ENCODE measurements at regions not wholly inside any gene's neighbourhood (a gene's known extent, or its start where the extent isn't known, plus 50 kb on each side); places are given as distances from the start of the nearest gene placed in this dataset.

DNA sequence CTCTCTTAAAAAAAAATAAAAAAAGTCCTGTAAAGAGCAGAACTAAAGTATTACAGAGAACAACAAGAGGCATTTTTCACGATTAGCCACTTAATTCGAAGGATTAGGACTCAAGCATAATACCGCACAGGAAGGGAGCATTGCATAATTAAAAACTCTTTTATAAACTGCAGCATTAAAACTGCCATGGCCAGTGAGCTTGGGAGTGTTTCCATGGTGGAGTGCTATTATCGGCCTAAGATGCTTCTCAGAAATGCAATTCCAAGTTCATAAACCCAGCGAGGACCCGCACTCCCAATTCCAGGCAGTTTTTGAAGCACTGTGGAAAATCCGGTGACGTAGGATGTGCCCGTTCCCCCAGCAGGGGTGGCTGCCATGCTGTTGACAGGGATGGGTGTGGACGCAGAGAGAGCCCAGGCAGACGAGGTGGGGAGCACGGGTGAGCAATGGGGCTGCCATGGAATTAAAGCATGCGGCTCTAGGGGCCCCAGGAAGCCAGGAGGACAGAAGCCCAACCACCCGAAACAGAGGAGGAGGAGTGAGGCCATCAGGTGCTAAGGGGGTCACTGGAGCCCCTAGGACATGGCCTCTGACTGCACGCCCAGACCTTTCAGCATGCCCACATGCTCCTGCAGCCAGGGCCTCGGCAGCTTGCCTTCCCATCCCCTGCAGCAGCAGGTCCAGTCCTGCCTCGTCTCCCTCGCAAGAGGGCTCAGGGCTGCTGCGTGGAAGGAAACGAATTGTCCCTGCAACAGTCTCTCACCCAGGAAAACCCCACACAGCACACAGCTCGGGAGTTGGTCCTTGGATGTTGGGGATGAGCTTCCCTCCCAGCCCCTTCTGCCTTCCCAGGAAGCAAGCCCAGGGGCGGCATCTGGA, 233.4 kb downstream of the NDUFA10 start:
- no peaks in the 10 kb centered on the region for H3K4me1 Mint-ChIP-seq (ENCODE audit: low read depth)
- H3K27ac Mint-ChIP-seq, result no peak overlapping the region
- intact Hi-C loops (cut with micrococcal nuclease), result no loop called here
- H3K27me3 Mint-ChIP-seq (ENCODE audit: insufficient read depth), result peaks cover 2% of the 10 kb centered on the region
- H3K4me3 Mint-ChIP-seq, result no peak overlapping the region
- no peaks in the 10 kb centered on the region for H3K9me3 Mint-ChIP-seq
- no peak for DNase-seq (ENCODE audit: low spot score)
- no peaks in the 10 kb centered on the region for H3K36me3 Mint-ChIP-seq (ENCODE audit: low read depth)

GRCh38 chr2:239790721-239791120, 234.4 kb downstream of the NDUFA10 start:
- H3K27me3 Mint-ChIP-seq (ENCODE audit: insufficient read depth), result peaks cover 10% of the 10 kb centered on the region
- no peaks in the 10 kb centered on the region for H3K4me1 Mint-ChIP-seq (ENCODE audit: low read depth)
- no peak overlapping the region for H3K4me3 Mint-ChIP-seq
- no peak for DNase-seq (ENCODE audit: low spot score)
- intact Hi-C loops (cut with micrococcal nuclease), result no loop called here
- H3K9me3 Mint-ChIP-seq, result no peaks in the 10 kb centered on the region
- no peak overlapping the region for H3K27ac Mint-ChIP-seq
- no peaks in the 10 kb centered on the region for H3K36me3 Mint-ChIP-seq (ENCODE audit: low read depth)

DNA sequence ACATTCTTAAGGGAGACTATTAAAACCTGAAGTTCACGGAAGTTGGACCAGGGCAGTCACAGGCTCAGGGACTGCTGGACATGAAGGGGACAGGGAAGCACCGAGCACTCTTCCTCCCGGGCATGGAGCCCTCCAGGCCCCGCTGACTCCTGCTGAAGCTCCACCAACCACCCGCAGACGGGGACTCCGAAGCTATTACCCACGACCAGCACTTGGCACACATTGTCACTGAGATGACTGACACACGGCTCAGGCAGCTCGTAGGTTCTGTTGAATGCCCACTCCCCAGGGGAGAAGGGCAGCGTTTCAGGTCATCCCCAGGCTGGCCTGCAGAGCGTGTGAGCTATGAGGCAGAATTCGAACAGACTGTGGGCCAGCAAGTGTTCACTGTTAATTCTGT, 234.8 kb downstream of the NDUFA10 start:
- H3K4me3 Mint-ChIP-seq, result no peak overlapping the region
- H3K27me3 Mint-ChIP-seq (ENCODE audit: insufficient read depth), result peaks cover 13% of the 10 kb centered on the region
- no peak overlapping the region for H3K27ac Mint-ChIP-seq
- no peaks in the 10 kb centered on the region for H3K9me3 Mint-ChIP-seq
- H3K4me1 Mint-ChIP-seq (ENCODE audit: low read depth), result no peaks in the 10 kb centered on the region
- H3K36me3 Mint-ChIP-seq (ENCODE audit: low read depth), result no peaks in the 10 kb centered on the region
- no peak for DNase-seq (ENCODE audit: low spot score)
- intact Hi-C loops (cut with micrococcal nuclease), result no loop called here

- H3K27me3 Mint-ChIP-seq (ENCODE audit: insufficient read depth), result peaks cover 15% of the 10 kb centered on the region
- no peaks in the 10 kb centered on the region for H3K9me3 Mint-ChIP-seq
- no peak overlapping the region for H3K27ac Mint-ChIP-seq
- H3K36me3 Mint-ChIP-seq (ENCODE audit: low read depth), result no peaks in the 10 kb centered on the region
- intact Hi-C loops (cut with micrococcal nuclease), result no loop called here
- no peak for DNase-seq (ENCODE audit: low spot score)
- no peaks in the 10 kb centered on the region for H3K4me1 Mint-ChIP-seq (ENCODE audit: low read depth)
- no peak overlapping the region for H3K4me3 Mint-ChIP-seq
Observed at GRCh38 chr2:239789711-239790110, 235.4 kb downstream of the NDUFA10 start.

GRCh38 chr2:239788576-239789098, 236.5 kb downstream of the NDUFA10 start:
- Mint-ChIP-seq H3K27me3 (ENCODE audit: insufficient read depth) (peaks cover 16% of the 10 kb centered on the region), H3K27ac (no peak overlapping the region), H3K4me3 (no peak overlapping the region), H3K9me3 (no peaks in the 10 kb centered on the region), H3K4me1 (ENCODE audit: low read depth) (no peaks in the 10 kb centered on the region), H3K36me3 (ENCODE audit: low read depth) (no peaks in the 10 kb centered on the region)
- intact Hi-C loops (cut with micrococcal nuclease), result no loop called here
- no peak for DNase-seq (ENCODE audit: low spot score)

GRCh38 chr2:239787538-239788050, 237.5 kb downstream of the NDUFA10 start:
- no peaks in the 10 kb centered on the region for H3K36me3 Mint-ChIP-seq (ENCODE audit: low read depth)
- H3K27me3 Mint-ChIP-seq (ENCODE audit: insufficient read depth), result peaks cover 19% of the 10 kb centered on the region
- no peaks in the 10 kb centered on the region for H3K4me1 Mint-ChIP-seq (ENCODE audit: low read depth)
- H3K27ac Mint-ChIP-seq, result no peak overlapping the region
- H3K9me3 Mint-ChIP-seq, result no peaks in the 10 kb centered on the region
- no peak overlapping the region for H3K4me3 Mint-ChIP-seq
- DNase-seq (ENCODE audit: low spot score), result no peak
- intact Hi-C loops (cut with micrococcal nuclease), result no loop called here

- intact Hi-C loops (cut with micrococcal nuclease), result no loop called here
- H3K27me3 Mint-ChIP-seq (ENCODE audit: insufficient read depth), result peaks cover 19% of the 10 kb centered on the region
- no peak for DNase-seq (ENCODE audit: low spot score)
- no peak overlapping the region for H3K27ac Mint-ChIP-seq
- H3K9me3 Mint-ChIP-seq, result no peaks in the 10 kb centered on the region
- H3K4me3 Mint-ChIP-seq, result no peak overlapping the region
- no peaks in the 10 kb centered on the region for H3K4me1 Mint-ChIP-seq (ENCODE audit: low read depth)
- H3K36me3 Mint-ChIP-seq (ENCODE audit: low read depth), result no peaks in the 10 kb centered on the region
Observed at GRCh38 chr2:239786791-239787190, 238.4 kb downstream of the NDUFA10 start.

DNA sequence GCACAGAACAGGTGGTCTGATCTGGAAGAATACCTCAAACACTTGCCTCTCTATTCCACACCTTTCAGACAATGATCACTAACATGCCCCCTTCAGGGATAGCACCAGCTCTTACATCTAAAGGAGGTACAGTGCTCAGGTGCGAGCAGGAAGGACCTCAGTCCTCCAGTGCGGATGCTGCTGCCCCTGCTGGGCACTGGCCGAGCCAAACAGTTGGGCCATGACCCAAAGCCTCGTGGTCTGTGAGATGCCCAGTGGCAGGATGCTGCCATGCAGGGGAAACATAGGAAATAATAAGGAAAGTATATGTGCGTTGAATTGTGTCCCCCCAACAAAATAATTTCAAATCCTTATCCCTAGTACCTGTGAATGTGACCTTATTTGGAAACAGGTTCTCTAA, 243.7 kb downstream of the NDUFA10 start:
- Mint-ChIP-seq H3K27ac (no peak overlapping the region), H3K9me3 (no peaks in the 10 kb centered on the region), H3K36me3 (ENCODE audit: low read depth) (no peaks in the 10 kb centered on the region), H3K4me1 (ENCODE audit: low read depth) (no peaks in the 10 kb centered on the region), H3K4me3 (no peak overlapping the region), H3K27me3 (ENCODE audit: insufficient read depth) (peaks cover 17% of the 10 kb centered on the region)
- DNase-seq (ENCODE audit: low spot score), result no peak
- intact Hi-C loops (cut with micrococcal nuclease), result no loop called here

DNA sequence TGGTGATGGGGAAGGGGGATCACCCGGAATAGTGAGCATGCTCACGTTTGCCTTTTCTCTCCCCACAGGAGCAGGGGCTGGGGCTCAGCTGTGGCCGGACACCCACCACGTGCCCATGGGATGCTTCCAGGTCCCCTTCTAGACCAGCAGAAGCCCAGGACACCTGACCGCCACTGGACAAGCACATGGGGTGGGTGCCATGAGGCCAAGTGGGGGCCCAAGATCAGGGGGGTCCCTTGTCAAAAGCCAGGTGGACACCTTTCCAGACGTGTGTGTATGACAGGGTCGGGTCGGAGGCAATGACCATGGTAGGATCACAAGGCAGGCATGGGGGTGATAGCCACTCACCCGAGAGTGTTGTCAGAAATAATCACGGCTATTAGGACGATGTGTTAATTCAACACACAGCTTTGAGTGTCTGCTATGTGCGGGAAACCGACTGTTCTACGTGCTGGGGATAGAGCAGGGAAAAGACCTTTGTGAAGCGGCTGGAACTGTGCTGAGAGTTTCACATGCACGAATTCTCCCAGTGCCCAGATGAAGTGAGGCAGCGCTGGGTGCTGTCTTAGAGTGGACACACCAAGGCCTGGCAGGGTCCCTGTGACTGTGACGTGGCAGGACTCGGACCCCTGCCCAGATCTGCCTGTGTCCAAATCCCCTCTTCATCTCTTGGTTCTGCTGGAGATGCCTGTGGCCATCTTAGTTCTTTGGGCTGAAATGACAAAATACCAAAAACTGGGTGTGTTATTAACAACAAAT, 244.7 kb downstream of the NDUFA10 start:
- Mint-ChIP-seq H3K27ac (no peak overlapping the region), H3K4me3 (no peak overlapping the region), H3K4me1 (ENCODE audit: low read depth) (no peaks in the 10 kb centered on the region), H3K36me3 (ENCODE audit: low read depth) (no peaks in the 10 kb centered on the region), H3K9me3 (no peaks in the 10 kb centered on the region), H3K27me3 (ENCODE audit: insufficient read depth) (peaks cover 6% of the 10 kb centered on the region)
- no peak for DNase-seq (ENCODE audit: low spot score)
- intact Hi-C loops (cut with micrococcal nuclease), result no loop called here

- H3K27ac Mint-ChIP-seq, result no peak overlapping the region
- H3K9me3 Mint-ChIP-seq, result no peaks in the 10 kb centered on the region
- H3K36me3 Mint-ChIP-seq (ENCODE audit: low read depth), result no peaks in the 10 kb centered on the region
- H3K4me1 Mint-ChIP-seq (ENCODE audit: low read depth), result no peaks in the 10 kb centered on the region
- H3K4me3 Mint-ChIP-seq, result no peak overlapping the region
- H3K27me3 Mint-ChIP-seq (ENCODE audit: insufficient read depth), result peaks cover 5% of the 10 kb centered on the region
- intact Hi-C loops (cut with micrococcal nuclease), result no loop called here
- DNase-seq (ENCODE audit: low spot score), result no peak
Observed at GRCh38 chr2:239779584-239779983, 245.6 kb downstream of the NDUFA10 start.

DNA sequence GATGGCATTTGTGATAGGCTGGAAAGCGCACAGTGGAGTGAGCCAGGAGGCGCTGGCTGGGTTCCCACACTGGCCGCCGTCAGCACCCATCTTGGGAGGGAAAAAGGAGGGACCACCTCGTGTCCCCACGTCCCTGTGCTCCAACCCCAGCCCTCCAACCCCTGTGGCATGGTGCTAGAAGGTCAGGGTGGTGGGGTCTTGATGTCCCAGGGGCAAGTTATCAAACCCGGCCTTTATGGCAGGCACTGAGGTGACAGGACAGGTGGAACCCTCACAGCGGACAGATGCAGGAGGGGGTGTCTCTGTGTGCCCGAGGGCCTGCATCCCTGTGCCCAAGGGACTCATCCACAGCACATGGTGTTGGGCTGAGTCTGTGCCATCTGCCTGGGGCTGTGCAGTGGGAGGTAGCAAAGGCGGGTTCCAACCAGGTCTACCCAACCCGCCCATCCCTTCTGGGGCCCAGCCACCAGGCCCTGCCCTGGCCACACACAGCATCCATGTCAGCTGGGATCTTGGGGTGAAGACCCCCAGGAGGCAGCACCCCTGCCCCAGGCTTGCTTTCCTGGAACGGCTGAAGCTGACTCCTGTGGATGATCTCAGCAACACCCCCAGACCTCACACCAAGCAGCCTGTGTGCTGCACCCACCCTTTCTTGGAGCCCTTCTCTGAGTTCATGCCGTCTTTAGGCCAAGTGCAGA, 246.1 kb downstream of the NDUFA10 start:
- Mint-ChIP-seq H3K4me3 (no peak overlapping the region), H3K27me3 (ENCODE audit: insufficient read depth) (peaks cover 5% of the 10 kb centered on the region), H3K36me3 (ENCODE audit: low read depth) (no peaks in the 10 kb centered on the region), H3K4me1 (ENCODE audit: low read depth) (no peaks in the 10 kb centered on the region), H3K27ac (no peak overlapping the region), H3K9me3 (no peaks in the 10 kb centered on the region)
- intact Hi-C loops (cut with micrococcal nuclease), result no loop called here
- DNase-seq (ENCODE audit: low spot score), result no peak

DNA sequence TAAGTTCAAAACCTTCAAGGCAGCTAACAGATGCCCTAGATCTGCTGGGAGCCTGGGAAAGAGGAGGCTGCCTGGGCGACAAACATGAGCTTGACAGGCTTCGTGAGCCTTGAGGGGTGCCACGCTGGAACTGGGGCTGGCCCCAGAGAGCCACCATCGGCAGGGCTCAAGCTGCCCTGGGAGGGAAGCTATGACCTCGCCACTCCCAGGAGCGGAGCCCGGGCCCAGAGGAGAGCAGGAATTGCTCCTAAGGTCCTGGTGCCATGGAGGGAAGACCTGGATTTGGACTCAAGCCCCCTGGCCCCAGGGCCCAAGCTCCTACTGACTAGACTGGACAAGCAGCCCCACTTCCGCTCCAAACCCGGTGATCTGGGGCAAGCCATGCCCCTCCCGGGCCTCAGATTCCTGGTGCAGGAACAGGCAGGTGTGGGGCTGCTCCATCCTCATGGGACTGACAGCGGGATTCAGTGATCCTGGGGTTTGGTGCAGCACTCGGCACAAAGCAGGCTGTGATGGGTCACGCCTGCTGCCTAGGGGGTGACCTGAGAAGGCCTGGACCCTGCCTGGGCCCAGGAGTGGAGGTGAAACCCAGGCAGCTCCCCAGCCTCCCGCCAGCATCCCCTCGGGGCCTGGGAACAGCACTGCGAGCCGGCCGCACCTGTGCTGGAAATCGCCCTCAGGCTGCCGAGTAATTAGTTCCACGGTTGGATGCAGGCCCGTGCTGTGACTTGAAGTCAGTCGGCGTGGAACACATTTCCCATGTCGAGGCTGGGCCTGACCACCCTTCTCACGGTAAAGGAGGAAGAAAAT, 246.9 kb downstream of the NDUFA10 start:
- Mint-ChIP-seq H3K27me3 (ENCODE audit: insufficient read depth) (peaks cover 3% of the 10 kb centered on the region), H3K27ac (no peak overlapping the region), H3K36me3 (ENCODE audit: low read depth) (no peaks in the 10 kb centered on the region), H3K9me3 (no peaks in the 10 kb centered on the region), H3K4me3 (no peak overlapping the region), H3K4me1 (ENCODE audit: low read depth) (no peaks in the 10 kb centered on the region)
- intact Hi-C loops (cut with micrococcal nuclease), result no loop called here
- no peak for DNase-seq (ENCODE audit: low spot score)

Data from activated T-helper 1 cell treated with anti-CD3 and anti-CD28 coated beads, Interleukin-12 subunit alpha, Interleukin-12 subunit beta, Interleukin-2, Interleukin-4 antibody, amounts not matched to agents 30 ng/mL and 10 ng/mL and 1 ng/mL, durations not matched to agents 14 hours and 24 hours and 36 hours (primary cell).